SHP77 treated with DMSO at 0.1 percent for 48 hours (cell line): ENCODE measurements at regions not wholly inside any gene's neighbourhood (a gene's known extent, or its start where the extent isn't known, plus 50 kb on each side); places are given as distances from the start of the nearest gene placed in this dataset.
"Not testable (repeated sequence)": the region's sequence is repeated elsewhere in the genome, so short reads cannot be mapped to it uniquely, and the experiment has no call there.

Experiments
- DNase-seq: peaks from one replicate; lab custom pipeline; 2025; lab: John Stamatoyannopoulos, UW

GRCh38 chr5:26543987-26544386 is 494.4 kb downstream of the CDH9 start:
- DNase-seq = no peak

- no peak for DNase-seq
These were observed 500.2 kb downstream of the CDH9 start for GRCh38 chr5:26538226-26538625.

GRCh38 chr5:26535215-26535614 is 503.2 kb downstream of the CDH9 start:
- no peak for DNase-seq

GRCh38 chr5:26530305-26530704 is 508.1 kb downstream of the CDH9 start:
- DNase-seq = no peak

- DNase-seq = no peak
These were observed 519.1 kb downstream of the CDH9 start for GRCh38 chr5:26519245-26519644.

GRCh38 chr5:26518065-26518464 is 520.3 kb downstream of the CDH9 start:
- no peak for DNase-seq

- no peak for DNase-seq
These were observed 539.4 kb downstream of the CDH9 start for GRCh38 chr5:26498972-26499371.

GRCh38 chr5:26495437-26495836 is 542.9 kb downstream of the CDH9 start:
- DNase-seq = no peak

- no peak for DNase-seq
These were observed 545.4 kb downstream of the CDH9 start for GRCh38 chr5:26492906-26493459.

- DNase-seq = no peak
These were observed 550.8 kb downstream of the CDH9 start for GRCh38 chr5:26487553-26487952.

- DNase-seq = no peak
These were observed 551.8 kb downstream of the CDH9 start for GRCh38 chr5:26486631-26487030.

- not testable (repeated sequence) for DNase-seq
These were observed 553.1 kb downstream of the CDH9 start for GRCh38 chr5:26485146-26485860.

- DNase-seq = peak; percentile 67
These were observed 555.5 kb downstream of the CDH9 start for GRCh38 chr5:26482810-26483375.

GRCh38 chr5:26482076-26482809 is 556.1 kb downstream of the CDH9 start:
- DNase-seq = no peak

- no peak for DNase-seq
These were observed 567.9 kb downstream of the CDH9 start for GRCh38 chr5:26470439-26470838.

GRCh38 chr5:26439121-26439520 is 599.3 kb downstream of the CDH9 start:
- no peak for DNase-seq

- DNase-seq = no peak
These were observed 603.7 kb downstream of the CDH9 start for GRCh38 chr5:26434688-26435087.

GRCh38 chr5:26432386-26432785 is 606.0 kb downstream of the CDH9 start:
- no peak for DNase-seq

- no peak for DNase-seq
These were observed 608.1 kb downstream of the CDH9 start for GRCh38 chr5:26430323-26430722.

- no peak for DNase-seq
These were observed 611.1 kb downstream of the CDH9 start for GRCh38 chr5:26427281-26427680.

GRCh38 chr5:26419987-26420386 is 618.4 kb downstream of the CDH9 start:
- DNase-seq = no peak

- no peak for DNase-seq
These were observed 621.5 kb downstream of the CDH9 start for GRCh38 chr5:26416911-26417310.
